Neural cell (in vitro differentiated cells): ENCODE measurements at regions not wholly inside any gene's neighbourhood (a gene's known extent, or its start where the extent isn't known, plus 50 kb on each side); places are given as distances from the start of the nearest gene placed in this dataset.

Source experiments
- H2AFZ ChIP-seq: fragments of 200-600, 300-800 bp; sonication (generic), shearing (Covaris generic); 2 replicates; pipeline ENCODE4 v1.6.0; 2014; ENCODE audit warnings: low read depth, mild to moderate bottlenecking, antibody characterized with exemption, low read length, moderate library complexity
- H3F3A ChIP-seq: fragments of 200-600 bp; shearing (Covaris generic); 2 replicates; pipeline ENCODE4 v1.6.1; 2016; ENCODE audit warnings: mild to moderate bottlenecking, moderate library complexity, mixed read lengths, antibody characterized with exemption, low read length; ENCODE audit not compliant: insufficient read depth, poor library complexity, severe bottlenecking
- H3K27ac ChIP-seq: fragments of 200-600, 300-800 bp; sonication (generic), shearing (Covaris generic); 2 replicates; pipeline ENCODE4 v1.5.1; 2014; ENCODE audit warnings: mild to moderate bottlenecking, low read length, moderate library complexity
- H3K27me3 ChIP-seq: fragments of 300-800, 200-600 bp; sonication (generic), shearing (Covaris generic); 2 replicates; pipeline ENCODE4 v1.6.0; 2014; ENCODE audit warnings: mild to moderate bottlenecking, low read depth, low read length, moderate library complexity; ENCODE audit not compliant: insufficient read depth
- H3K36me3 ChIP-seq: fragments of 300-800, 200-600 bp; sonication (generic), shearing (Covaris generic); 2 replicates; pipeline ENCODE4 v1.5.1; 2014; ENCODE audit warnings: mild to moderate bottlenecking, antibody characterized with exemption, low read length, moderate library complexity; ENCODE audit not compliant: insufficient read depth
- H3K4me2 ChIP-seq: fragments of 300-800, 200-600 bp; sonication (generic), shearing (Covaris generic); 2 replicates; pipeline ENCODE4 v1.6.0; 2014; ENCODE audit warnings: mild to moderate bottlenecking, low read length
- H3K4me3 ChIP-seq: fragments of 300-800, 200-600 bp; sonication (generic), shearing (Covaris generic); 2 replicates; pipeline ENCODE4 v1.5.1; 2014; ENCODE audit warnings: mild to moderate bottlenecking, low read length, moderate library complexity
- H3K79me2 ChIP-seq: fragments of 200-600 bp; shearing (Covaris generic); replicated peaks from 2 replicates; pipeline ENCODE4 v1.6.0; 2014; ENCODE audit warnings: mild to moderate bottlenecking, low read length, moderate library complexity; ENCODE audit not compliant: insufficient read depth
- H3K9ac ChIP-seq: fragments of 300-800, 200-600 bp; sonication (generic), shearing (Covaris generic); 2 replicates; pipeline ENCODE4 v1.6.1; 2016; ENCODE audit warnings: mild to moderate bottlenecking, low read length, mixed read lengths
- H3K9me2 ChIP-seq: fragments of 200-600 bp; shearing (Covaris generic); 2 replicates; pipeline ENCODE4 v1.6.1; 2016; ENCODE audit warnings: mild to moderate bottlenecking, low read length, mixed read lengths; ENCODE audit not compliant: insufficient read depth
- H3K9me3 ChIP-seq: fragments of 200-600, 300-800 bp; sonication (generic), shearing (Covaris generic); 2 replicates; pipeline ENCODE4 v1.6.1; 2016; ENCODE audit warnings: mild to moderate bottlenecking, mixed run types, low read length, moderate library complexity, mixed read lengths
- H4K20me1 ChIP-seq: fragments of 200-600 bp; shearing (Covaris generic); 2 replicates; pipeline ENCODE4 v1.6.1; 2016; ENCODE audit warnings: mild to moderate bottlenecking, mixed run types; ENCODE audit not compliant: insufficient read depth
- EP300 ChIP-seq: fragments of 450-650 bp; conservative IDR thresholded peaks from 2 replicates; pipeline ENCODE4 v1.6.1; 2014; ENCODE audit warnings: antibody characterized with exemption, mild to moderate bottlenecking, moderate library complexity; ENCODE audit not compliant: poor library complexity, severe bottlenecking
- EZH2 ChIP-seq: fragments of 200-600, 300-800 bp; shearing (Covaris generic), sonication (generic); IDR thresholded peaks from 2 replicates; pipeline ENCODE4 v1.6.1; 2014; ENCODE audit warnings: antibody characterized with exemption, low read length, borderline replicate concordance, mild to moderate bottlenecking; ENCODE audit not compliant: insufficient read depth, poor library complexity, severe bottlenecking
- MXI1 ChIP-seq: fragments of 450-650 bp; conservative IDR thresholded peaks from 2 replicates; pipeline ENCODE4 v1.6.1; 2014; ENCODE audit warnings: antibody characterized with exemption, mild to moderate bottlenecking; ENCODE audit not compliant: poor library complexity, severe bottlenecking
- POLR2AphosphoS5 ChIP-seq: IDR thresholded peaks from 2 replicates; pipeline ENCODE4 v1.6.1; 2012
- RAD21 ChIP-seq: fragments of 450-650 bp; conservative IDR thresholded peaks from 2 replicates; pipeline ENCODE4 v1.6.1; 2014; ENCODE audit warnings: antibody characterized with exemption, mild to moderate bottlenecking, moderate library complexity
- SMC3 ChIP-seq: fragments of 450-650 bp; conservative IDR thresholded peaks from 2 replicates; pipeline ENCODE4 v1.6.1; 2014; ENCODE audit warnings: antibody characterized with exemption, mild to moderate bottlenecking, moderate library complexity; ENCODE audit not compliant: poor library complexity
- TAF1 ChIP-seq: IDR thresholded peaks from 2 replicates; pipeline ENCODE4 v1.6.1; 2012; ENCODE audit warnings: low read depth
- TF ChIP-seq, protein P1 (sequence below): fragments of 450-650 bp; IDR thresholded peaks from 2 replicates; pipeline ENCODE4 v1.5.1; 2014; ENCODE audit warnings: antibody characterized with exemption, mild to moderate bottlenecking, moderate library complexity; ENCODE audit not compliant: poor library complexity, severe bottlenecking
- TF ChIP-seq, protein P2 (sequence below): IDR thresholded peaks from 2 replicates; pipeline ENCODE4 v1.6.1; 2012; ENCODE audit warnings: borderline replicate concordance

- Histone ChIP-seq H3K27ac (no peak overlapping the region), H3K4me2 (no peak overlapping the region)
- no peak for TF ChIP-seq EZH2
- TF ChIP-seq, protein P1, sequence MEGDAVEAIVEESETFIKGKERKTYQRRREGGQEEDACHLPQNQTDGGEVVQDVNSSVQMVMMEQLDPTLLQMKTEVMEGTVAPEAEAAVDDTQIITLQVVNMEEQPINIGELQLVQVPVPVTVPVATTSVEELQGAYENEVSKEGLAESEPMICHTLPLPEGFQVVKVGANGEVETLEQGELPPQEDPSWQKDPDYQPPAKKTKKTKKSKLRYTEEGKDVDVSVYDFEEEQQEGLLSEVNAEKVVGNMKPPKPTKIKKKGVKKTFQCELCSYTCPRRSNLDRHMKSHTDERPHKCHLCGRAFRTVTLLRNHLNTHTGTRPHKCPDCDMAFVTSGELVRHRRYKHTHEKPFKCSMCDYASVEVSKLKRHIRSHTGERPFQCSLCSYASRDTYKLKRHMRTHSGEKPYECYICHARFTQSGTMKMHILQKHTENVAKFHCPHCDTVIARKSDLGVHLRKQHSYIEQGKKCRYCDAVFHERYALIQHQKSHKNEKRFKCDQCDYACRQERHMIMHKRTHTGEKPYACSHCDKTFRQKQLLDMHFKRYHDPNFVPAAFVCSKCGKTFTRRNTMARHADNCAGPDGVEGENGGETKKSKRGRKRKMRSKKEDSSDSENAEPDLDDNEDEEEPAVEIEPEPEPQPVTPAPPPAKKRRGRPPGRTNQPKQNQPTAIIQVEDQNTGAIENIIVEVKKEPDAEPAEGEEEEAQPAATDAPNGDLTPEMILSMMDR: no peak
- TF ChIP-seq, protein P2, sequence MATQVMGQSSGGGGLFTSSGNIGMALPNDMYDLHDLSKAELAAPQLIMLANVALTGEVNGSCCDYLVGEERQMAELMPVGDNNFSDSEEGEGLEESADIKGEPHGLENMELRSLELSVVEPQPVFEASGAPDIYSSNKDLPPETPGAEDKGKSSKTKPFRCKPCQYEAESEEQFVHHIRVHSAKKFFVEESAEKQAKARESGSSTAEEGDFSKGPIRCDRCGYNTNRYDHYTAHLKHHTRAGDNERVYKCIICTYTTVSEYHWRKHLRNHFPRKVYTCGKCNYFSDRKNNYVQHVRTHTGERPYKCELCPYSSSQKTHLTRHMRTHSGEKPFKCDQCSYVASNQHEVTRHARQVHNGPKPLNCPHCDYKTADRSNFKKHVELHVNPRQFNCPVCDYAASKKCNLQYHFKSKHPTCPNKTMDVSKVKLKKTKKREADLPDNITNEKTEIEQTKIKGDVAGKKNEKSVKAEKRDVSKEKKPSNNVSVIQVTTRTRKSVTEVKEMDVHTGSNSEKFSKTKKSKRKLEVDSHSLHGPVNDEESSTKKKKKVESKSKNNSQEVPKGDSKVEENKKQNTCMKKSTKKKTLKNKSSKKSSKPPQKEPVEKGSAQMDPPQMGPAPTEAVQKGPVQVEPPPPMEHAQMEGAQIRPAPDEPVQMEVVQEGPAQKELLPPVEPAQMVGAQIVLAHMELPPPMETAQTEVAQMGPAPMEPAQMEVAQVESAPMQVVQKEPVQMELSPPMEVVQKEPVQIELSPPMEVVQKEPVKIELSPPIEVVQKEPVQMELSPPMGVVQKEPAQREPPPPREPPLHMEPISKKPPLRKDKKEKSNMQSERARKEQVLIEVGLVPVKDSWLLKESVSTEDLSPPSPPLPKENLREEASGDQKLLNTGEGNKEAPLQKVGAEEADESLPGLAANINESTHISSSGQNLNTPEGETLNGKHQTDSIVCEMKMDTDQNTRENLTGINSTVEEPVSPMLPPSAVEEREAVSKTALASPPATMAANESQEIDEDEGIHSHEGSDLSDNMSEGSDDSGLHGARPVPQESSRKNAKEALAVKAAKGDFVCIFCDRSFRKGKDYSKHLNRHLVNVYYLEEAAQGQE: no peak
- TF ChIP-seq RAD21: no peak
- TF ChIP-seq EP300: no peak
- TF ChIP-seq SMC3: no peak
- TF ChIP-seq TAF1: no peak
- no peak for TF ChIP-seq MXI1
- TF ChIP-seq POLR2AphosphoS5: no peak
Observed at GRCh38 chr5:68441309-68442073, 225.9 kb downstream of the PIK3R1 start.

GRCh38 chr5:68443091-68443490, 227.5 kb downstream of the PIK3R1 start:
- Histone ChIP-seq H3K4me3 (no peak overlapping the region), H3K9me3 (no peaks in the 10 kb centered on the region), H3K4me2 (no peak overlapping the region), H3K27ac (no peak overlapping the region), H4K20me1 (no peaks in the 10 kb centered on the region), H3K36me3 (no peaks in the 10 kb centered on the region), H2AFZ (no peak overlapping the region), H3K27me3 (no peaks in the 10 kb centered on the region), H3K9ac (no peak overlapping the region), H3K9me2 (no peaks in the 10 kb centered on the region), H3F3A (no peaks in the 10 kb centered on the region), H3K79me2 (no peaks in the 10 kb centered on the region)
- TF ChIP-seq EP300: no peak
- TF ChIP-seq SMC3: no peak
- TF ChIP-seq RAD21: no peak
- TF ChIP-seq MXI1: no peak
- TF ChIP-seq, protein P1: no peak
- no peak for TF ChIP-seq EZH2
- no peak for TF ChIP-seq TAF1
- TF ChIP-seq, protein P2: no peak

More at GRCh38 chr5:68441309-68442073, 225.9 kb downstream of the PIK3R1 start:
- H3K27me3 ChIP-seq: no peaks in the 10 kb centered on the region
- H3K79me2 ChIP-seq: no peaks in the 10 kb centered on the region
- no peaks in the 10 kb centered on the region for H3K9me3 ChIP-seq
- no peak overlapping the region for H3K9ac ChIP-seq
- H3K4me3 ChIP-seq: no peak overlapping the region
- no peaks in the 10 kb centered on the region for H4K20me1 ChIP-seq
- H3K9me2 ChIP-seq: no peaks in the 10 kb centered on the region
- no peaks in the 10 kb centered on the region for H3F3A ChIP-seq
- no peaks in the 10 kb centered on the region for H3K36me3 ChIP-seq
- no peak overlapping the region for H2AFZ ChIP-seq
